GM12873 (cell line): ENCODE measurements at regions not wholly inside any gene's neighbourhood (a gene's known extent, or its start where the extent isn't known, plus 50 kb on each side); places are given as distances from the start of the nearest gene placed in this dataset.

ENCODE experiments used
- CTCF ChIP-seq: IDR thresholded peaks from 2 replicates; pipeline ENCODE4 v1.5.1; 2012; ENCODE audit warnings: low read depth, mild to moderate bottlenecking, moderate library complexity, low read length, control low read depth; ENCODE audit not compliant: insufficient read depth; ENCODE audit errors: missing control alignments

DNA sequence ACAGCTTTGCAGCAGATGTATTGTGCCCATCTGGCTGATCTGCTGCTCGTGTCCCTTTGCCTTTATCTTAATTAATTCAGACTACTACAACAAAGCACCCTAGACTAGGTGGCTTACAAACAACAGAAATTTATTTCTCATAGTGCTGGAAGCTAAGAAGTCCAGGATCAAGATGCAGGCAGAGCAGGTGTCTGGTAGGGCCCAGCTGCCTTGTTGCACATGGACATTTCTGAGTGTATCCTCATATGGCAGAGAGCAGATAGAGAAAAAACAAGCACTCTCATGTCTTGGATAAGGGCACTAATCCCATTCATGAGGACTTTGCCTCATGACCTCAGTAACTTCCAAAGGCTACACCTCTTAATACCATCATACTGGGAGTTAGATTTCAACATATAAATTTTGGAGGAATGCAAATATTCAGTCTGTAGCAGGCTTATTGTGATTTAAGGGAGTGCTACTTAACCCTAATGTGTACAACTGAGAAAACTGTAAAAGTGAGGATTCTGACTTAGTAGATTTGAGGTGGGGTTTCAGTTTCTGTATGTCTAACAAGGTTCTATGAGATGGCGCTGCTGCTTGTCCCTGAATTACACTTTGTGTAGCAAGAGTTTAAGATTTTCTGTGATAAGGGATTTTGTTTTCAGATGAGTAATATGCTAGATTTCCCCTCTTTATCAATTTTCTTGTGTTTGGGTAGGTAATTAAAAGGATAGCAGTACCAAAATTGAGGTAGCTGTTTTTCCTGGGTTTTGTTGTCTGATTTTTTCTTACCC is 473.2 kb upstream of the TECRL start:
- no peak for TF ChIP-seq CTCF

- no peak for TF ChIP-seq CTCF
Measured at GRCh38 chr4:64880557-64880956, 471.3 kb upstream of the TECRL start.

DNA sequence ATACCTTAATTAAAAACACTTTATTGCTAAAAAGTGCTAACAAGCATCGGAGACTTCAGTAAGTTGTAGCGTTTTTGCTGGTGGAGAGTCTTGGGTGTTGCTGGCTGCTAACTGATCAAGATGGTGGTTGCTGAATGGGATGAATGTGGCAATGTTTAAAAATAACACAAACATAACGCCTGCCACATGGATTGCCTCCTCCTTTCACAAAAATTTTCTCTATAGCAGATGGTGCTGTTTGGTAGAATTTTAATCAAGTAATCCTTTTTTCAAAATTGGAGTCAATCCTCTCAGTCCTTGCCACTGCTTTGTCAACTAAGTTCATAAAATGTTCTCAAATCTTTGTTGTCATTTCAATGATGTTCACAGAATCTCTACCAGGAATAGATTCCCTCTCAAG is 466.8 kb upstream of the TECRL start:
- no peak for TF ChIP-seq CTCF

- no peak for TF ChIP-seq CTCF
Measured at GRCh38 chr4:64870558-64870957, 461.3 kb upstream of the TECRL start.

- TF ChIP-seq CTCF: no peak
Measured at GRCh38 chr4:64857815-64858214, 448.6 kb upstream of the TECRL start.

DNA sequence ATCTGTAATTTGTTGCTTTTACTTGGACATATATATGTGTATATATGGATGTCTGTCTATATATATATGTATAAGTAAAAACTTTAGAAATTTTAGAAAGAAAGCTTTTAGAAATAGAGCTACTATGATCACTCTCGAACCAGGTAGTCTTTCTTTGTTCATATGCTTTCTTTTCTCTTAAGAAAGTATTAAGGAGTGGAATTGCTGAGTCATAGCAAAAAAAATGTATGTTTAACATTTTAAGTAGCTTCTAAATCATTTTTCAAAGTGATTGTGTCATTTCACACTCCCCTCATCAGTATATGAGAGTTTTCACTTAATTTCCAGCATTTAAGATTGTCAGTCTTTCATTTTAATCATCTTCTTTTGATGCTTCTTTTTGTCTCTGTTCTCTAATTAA is 447.9 kb upstream of the TECRL start:
- no peak for TF ChIP-seq CTCF

DNA sequence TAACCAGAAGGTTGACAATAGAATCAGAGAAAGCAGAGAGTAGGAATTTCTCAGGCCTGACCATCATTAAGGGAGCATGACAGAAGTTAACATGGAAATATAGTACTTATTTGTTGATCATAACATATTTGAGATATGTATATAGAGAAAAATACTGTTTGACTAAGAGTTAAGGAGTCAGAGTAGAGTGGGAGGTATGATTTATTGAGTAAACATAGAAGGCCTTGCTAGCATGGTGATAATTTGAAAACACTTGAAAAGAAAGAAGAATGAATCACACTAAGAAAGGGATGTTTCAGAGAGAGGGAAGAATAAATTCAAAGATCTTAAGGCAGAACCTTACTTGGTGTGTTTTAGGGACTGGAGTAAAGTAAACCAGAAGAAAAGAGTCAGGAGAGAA is 437.2 kb upstream of the TECRL start:
- no peak for TF ChIP-seq CTCF
